Gastroesophageal sphincter (tissue), 3 donors: ENCODE measurements at regions not wholly inside any gene's neighbourhood (a gene's known extent, or its start where the extent isn't known, plus 50 kb on each side); places are given as distances from the start of the nearest gene placed in this dataset.
"Not testable (repeated sequence)": the region's sequence is repeated elsewhere in the genome, so short reads cannot be mapped to it uniquely, and the experiment has no call there.

Source experiments
- CTCF ChIP-seq, 4 experiments: fragments of 200-600 bp in 2 of 4; fragments of 450-650 bp in 2 of 4; sonication (generic) in 1 of 4; IDR thresholded peaks; one replicate each; pipeline ENCODE4 v1.5.1; 2017 to 2019; ENCODE audit warnings: antibody characterized with exemption in 4 of 4, mild to moderate bottlenecking in 2 of 4, moderate library complexity in 2 of 4
- EP300 ChIP-seq: sonication (generic); formaldehyde crosslinking; IDR thresholded peaks from one replicate; pipeline ENCODE4 v1.6.1; 2017; ENCODE audit warnings: antibody characterized with exemption, mild to moderate bottlenecking

- TF ChIP-seq EP300; CTCF (IDR thresholded peaks at IDR 0.05): not testable (repeated sequence)
These were observed 287.0 kb downstream of the KIF20B start for GRCh38 chr10:89988361-89988760.
